Activated CD8-positive, alpha-beta memory T cell treated with anti-CD3 and anti-CD28 coated beads, Interleukin-2, amount 50 U/mL, for 4 hours (primary cell): ENCODE measurements at regions not wholly inside any gene's neighbourhood (a gene's known extent, or its start where the extent isn't known, plus 50 kb on each side); places are given as distances from the start of the nearest gene placed in this dataset.

ENCODE experiments used
- DNase-seq: peaks from one replicate; pipeline ENCODE4 v3.0.0-alpha.2; 2020

GRCh38 chr13:22200440-22200839 lies 529.6 kb downstream of the FGF9 start:
- no peak for DNase-seq

GRCh38 chr13:22201375-22201925 lies 530.6 kb downstream of the FGF9 start:
- no peak for DNase-seq

GRCh38 chr13:22210134-22210930 lies 539.5 kb downstream of the FGF9 start:
- no peak for DNase-seq

GRCh38 chr13:22211876-22212275 lies 541.0 kb downstream of the FGF9 start:
- DNase-seq = no peak

GRCh38 chr13:22212576-22212975 lies 541.7 kb downstream of the FGF9 start:
- DNase-seq = no peak

DNA sequence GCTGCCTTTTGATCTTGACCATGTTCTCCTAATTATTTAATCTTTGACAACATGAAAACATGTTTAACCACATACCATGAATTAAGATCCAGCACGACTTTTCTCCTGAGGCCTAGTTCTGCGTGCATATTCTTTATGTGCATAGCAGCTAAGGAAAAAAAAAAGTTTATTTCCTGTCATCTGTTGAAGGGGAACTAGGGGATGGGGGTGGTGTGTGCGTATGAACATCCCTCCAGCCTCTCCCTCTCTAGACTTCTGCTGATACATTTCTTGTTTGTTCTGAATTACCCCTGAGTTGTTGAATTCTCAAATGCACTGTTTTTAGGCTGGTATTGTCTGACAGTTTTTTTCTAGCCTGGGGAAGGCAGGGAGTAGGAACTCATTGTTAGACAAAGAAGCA lies 543.3 kb downstream of the FGF9 start:
- DNase-seq = no peak

GRCh38 chr13:22218797-22219196 lies 547.9 kb downstream of the FGF9 start:
- no peak for DNase-seq

- DNase-seq = no peak
Measured at GRCh38 chr13:22219709-22220108, 548.8 kb downstream of the FGF9 start.

DNA sequence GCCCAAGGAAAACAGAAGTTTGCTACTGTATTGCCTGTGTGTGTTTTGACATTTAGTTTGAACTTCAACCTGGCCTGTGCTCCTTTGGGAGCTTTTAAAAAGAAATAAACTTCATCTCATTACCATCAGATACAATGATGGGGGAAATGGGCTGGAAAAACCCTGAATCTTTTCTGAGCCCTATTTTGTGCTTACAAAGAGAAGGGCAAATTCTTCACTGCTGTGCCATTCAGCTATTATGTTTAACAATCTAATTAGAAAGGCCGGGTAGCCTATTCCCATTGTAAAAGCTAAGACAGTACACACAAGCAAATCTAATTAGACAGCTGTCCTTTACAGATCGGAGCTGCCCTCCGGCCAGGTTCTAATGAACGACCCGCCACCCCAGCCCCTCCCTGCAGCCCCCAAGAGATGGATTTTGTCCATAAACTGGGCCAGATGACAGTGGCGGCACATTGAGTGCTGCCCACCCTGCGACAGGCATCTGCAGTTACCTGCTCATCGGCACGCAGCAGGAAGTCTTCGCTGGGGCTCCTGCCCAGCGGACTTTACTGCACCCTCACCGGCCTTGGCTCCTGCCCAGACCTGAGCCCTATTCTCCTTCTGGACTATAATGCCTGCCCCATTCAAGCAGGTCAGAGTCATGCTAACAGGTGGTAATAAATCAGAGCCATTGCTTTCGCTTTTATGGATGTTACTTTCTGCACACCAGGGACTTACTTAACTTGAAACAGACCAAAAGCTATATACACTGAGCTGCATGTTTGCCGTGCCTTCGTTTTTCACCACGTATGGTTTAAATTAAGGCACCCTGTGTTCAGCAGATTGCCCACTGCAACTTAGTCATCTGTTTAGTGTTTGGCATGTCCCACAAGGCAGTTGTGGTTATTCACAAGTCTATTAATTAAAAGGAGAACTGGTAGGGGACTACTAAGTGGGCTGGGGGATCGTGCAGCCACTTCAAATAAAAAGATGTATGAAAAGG lies 549.6 kb downstream of the FGF9 start:
- DNase-seq = no peak

- no peak for DNase-seq
Measured at GRCh38 chr13:22223411-22223810, 552.5 kb downstream of the FGF9 start.

DNA sequence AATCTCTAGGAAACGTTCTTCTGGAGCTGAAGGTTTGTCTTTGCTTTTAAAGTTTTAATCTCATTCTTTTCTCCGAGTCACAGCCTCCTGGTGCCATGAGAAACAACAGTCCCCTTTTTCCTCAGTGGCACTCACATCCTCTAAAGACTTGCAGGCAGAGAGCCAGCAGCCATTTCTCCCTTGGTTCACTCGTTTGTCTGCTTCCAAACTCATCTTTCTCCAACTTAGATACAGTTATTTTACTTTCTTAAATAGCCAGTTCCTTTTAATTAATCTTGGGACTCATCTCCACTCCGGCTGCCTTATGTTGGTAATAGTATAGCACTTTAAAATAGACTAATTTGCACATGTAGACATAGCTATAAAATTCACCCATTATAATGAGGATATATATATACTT lies 555.2 kb downstream of the FGF9 start:
- DNase-seq = no peak

DNA sequence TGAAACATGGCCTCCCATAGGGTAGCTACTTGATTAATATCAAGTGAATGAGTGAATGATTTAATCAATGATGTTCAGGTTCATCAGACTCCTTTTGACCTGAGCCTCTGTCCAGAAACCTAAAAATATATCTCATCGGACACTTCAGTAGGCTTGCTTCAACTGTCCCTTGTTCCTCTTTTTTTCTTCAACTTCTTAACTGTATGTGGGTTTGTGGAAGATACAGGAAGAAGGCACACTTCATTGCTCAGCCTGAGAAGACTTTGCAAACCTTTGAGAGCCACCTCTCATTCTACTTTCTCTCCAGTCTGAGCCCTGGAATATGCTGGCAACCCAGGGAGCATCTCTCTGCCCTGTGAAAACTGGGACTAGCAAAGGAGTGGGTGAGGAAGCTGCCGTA lies 557.0 kb downstream of the FGF9 start:
- DNase-seq = no peak

- DNase-seq = no peak
Measured at GRCh38 chr13:22229916-22230315, 559.0 kb downstream of the FGF9 start.

GRCh38 chr13:22232186-22232585 lies 561.3 kb downstream of the FGF9 start:
- DNase-seq = no peak

- DNase-seq = peak; percentile 22
Measured at GRCh38 chr13:22235285-22235949, 564.5 kb downstream of the FGF9 start.

- DNase-seq = no peak
Measured at GRCh38 chr13:22235950-22236290, 565.0 kb downstream of the FGF9 start.

DNA sequence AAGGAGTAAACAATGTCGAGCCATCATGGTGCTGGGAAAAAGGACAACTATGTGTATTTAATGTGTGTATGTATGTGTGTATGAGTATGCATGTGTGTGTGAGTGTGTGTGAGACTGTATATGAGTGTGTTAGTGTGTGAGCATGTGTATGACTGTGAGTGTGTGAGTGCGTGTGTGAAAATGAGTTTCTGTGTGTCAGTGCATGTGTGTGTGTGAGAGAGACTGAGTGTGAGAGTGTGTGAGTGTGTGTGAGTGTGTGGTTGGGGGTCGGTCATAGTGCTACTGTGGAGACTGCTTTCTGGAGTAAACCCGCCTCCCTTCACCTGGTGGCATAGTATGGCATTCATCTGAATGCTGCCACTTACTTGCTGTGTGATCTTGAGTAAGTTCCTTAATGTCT lies 567.4 kb downstream of the FGF9 start:
- DNase-seq = no peak

- no peak for DNase-seq
Measured at GRCh38 chr13:22240716-22241115, 569.8 kb downstream of the FGF9 start.

DNA sequence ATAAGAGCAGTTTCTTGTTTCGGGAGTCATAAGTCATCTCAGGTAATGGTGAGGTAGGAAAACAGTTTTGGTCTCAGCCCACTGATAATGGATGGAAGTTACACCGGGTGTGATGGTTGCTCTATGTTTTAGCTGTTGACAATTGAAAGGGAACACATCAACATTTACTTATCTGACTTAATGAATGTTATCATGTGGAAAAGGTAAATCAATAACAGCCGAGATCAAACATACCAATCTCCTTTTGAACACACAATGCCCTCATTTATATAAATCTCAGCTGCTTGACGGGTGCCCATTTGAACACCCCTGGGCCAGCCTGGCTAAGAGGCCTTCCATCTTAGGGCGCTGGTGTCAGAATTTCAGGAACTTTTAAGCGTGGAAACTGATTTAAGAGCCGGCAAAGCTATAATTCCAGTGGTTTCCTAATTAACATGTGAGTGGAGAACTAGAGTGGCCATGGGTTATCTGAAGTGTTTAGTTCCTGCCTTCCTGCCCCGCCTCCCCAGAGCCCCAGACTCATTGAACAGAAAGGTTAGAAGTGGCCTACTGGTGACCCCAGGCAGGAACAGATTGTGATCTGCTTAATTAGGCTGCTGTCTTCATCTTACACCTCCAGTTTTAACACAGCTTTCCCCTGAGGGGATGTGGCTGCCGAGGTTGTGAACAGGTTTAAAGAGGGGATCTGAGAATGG lies 572.7 kb downstream of the FGF9 start:
- DNase-seq = no peak

GRCh38 chr13:22252281-22252830 lies 581.5 kb downstream of the FGF9 start:
- no peak for DNase-seq

DNA sequence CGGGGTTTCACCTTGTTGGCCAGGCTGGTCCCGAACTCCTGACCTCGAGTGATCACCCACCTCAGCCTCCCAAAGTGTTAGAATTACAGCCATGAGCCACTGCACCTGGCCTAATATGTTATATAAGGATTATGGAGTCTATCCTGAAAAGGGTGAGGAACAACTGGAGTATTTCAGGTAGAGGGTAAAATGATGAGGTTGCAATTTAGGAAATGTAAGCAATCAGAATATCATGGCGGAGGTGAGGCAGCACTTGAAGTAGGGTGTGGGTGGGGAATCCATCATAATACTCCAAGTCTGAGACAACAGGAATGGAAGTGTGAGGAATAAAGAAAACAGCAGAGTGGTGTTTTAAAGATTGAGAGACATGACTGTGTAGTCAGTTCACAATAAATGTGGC lies 582.2 kb downstream of the FGF9 start:
- no peak for DNase-seq

GRCh38 chr13:22256111-22256639 lies 585.3 kb downstream of the FGF9 start:
- DNase-seq = no peak
